ENCODE measurements at regions not wholly inside any gene's neighbourhood (a gene's known extent, or its start where the extent isn't known, plus 50 kb on each side); places are given as distances from the start of the nearest gene placed in this dataset.
"Not testable (repeated sequence)": the region's sequence is repeated elsewhere in the genome, so short reads cannot be mapped to it uniquely, and the experiment has no call there.

DNA sequence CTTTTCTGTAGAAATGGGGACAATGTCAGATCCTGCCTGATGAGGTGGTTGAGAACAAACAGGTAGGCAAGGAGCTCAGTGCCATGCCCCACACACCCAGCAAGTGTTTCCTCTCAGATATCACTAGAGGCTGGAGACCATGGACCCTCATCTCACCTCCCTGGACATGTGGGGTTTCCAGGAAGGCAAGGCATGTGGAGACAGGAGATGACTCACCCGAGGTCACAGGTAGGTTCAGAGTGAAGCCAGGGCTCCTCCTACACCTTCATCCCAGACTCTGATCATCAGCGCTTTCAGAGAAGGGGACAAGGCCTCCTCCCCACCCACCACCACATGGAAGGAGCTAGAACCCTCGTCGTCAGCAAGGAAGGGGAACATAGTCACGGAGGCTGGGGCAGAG, 69.2 kb downstream of the MATN1 start:
- H3F3A ChIP-seq (ENCODE audit: control insufficient read depth, insufficient read depth), result no peaks in the 10 kb centered on the region
- no peaks in the 10 kb centered on the region for H4K20me1 ChIP-seq (ENCODE audit: control insufficient read depth, insufficient read depth, low read depth, low read length)
- no peak for TF ChIP-seq EZH2phosphoT487 (IDR thresholded peaks at IDR 0.05; ENCODE audit: borderline replicate concordance, low read length)
- TF ChIP-seq, protein P1, sequence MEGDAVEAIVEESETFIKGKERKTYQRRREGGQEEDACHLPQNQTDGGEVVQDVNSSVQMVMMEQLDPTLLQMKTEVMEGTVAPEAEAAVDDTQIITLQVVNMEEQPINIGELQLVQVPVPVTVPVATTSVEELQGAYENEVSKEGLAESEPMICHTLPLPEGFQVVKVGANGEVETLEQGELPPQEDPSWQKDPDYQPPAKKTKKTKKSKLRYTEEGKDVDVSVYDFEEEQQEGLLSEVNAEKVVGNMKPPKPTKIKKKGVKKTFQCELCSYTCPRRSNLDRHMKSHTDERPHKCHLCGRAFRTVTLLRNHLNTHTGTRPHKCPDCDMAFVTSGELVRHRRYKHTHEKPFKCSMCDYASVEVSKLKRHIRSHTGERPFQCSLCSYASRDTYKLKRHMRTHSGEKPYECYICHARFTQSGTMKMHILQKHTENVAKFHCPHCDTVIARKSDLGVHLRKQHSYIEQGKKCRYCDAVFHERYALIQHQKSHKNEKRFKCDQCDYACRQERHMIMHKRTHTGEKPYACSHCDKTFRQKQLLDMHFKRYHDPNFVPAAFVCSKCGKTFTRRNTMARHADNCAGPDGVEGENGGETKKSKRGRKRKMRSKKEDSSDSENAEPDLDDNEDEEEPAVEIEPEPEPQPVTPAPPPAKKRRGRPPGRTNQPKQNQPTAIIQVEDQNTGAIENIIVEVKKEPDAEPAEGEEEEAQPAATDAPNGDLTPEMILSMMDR (IDR thresholded peaks at IDR 0.05; ENCODE audit: low read depth, low read length, poor library complexity, severe bottlenecking), result no peak
- H3K9me2 ChIP-seq (replicated peaks; ENCODE audit: control insufficient read depth, low read length), result no peaks in the 10 kb centered on the region
- no peak overlapping the region for H3K27ac ChIP-seq (ENCODE audit: low read depth, low read length)
- no peaks in the 10 kb centered on the region for H3K79me2 ChIP-seq (ENCODE audit: control insufficient read depth, low read length)
- H3K4me1 ChIP-seq (ENCODE audit: control insufficient read depth, low read length), result no peaks in the 10 kb centered on the region
- peaks cover 14% of the 10 kb centered on the region for H3K9me3 ChIP-seq (ENCODE audit: control insufficient read depth, insufficient read depth, low read length)
- no peaks in the 10 kb centered on the region for H3K36me3 ChIP-seq (ENCODE audit: control insufficient read depth, low read length)
- no peaks in the 10 kb centered on the region for H3K27me3 ChIP-seq (ENCODE audit: control insufficient read depth, low read length)
- no peak overlapping the region for H3K4me3 ChIP-seq (ENCODE audit: low read length)
- no peak overlapping the region for H3K4me2 ChIP-seq (ENCODE audit: low read length)

DNA sequence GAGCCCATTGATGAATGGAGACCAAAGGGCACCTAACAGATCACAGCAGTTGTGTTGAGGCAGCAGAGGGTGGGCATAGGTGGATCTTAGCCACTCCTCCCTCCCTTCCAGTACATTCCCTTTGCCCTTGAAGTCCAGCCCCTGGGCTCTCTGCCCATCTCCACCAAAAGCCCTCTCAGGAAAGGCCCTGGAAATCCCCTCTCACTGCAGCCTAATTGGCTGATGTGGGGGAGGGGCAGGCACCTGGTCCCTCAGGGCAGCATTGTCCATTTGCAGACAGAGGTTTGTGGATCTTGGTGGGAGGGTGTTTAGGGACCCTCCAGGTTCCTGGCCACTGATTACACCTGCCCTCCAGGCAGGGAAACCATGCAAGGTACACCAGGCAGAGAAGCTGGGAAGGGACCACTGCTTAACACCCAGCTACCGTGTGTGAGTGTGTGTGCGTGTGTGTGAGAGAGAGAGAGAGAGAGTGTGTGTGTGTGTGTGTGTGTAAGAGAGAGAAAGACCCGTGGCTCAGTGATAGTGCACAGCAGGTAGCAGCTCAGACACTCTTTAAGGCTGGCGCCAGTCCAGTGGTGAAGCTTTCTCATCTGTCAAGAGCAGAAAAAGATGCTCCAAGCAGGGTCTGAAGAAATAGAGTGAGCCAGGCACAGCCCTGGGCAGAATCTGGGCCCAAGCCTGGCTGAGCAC, 71.1 kb downstream of the MATN1 start:
- Histone ChIP-seq H3K79me2 (ENCODE audit: control insufficient read depth, low read length) (no peaks in the 10 kb centered on the region), H3K4me3 (ENCODE audit: low read length) (no peak overlapping the region), H3F3A (ENCODE audit: control insufficient read depth, insufficient read depth) (no peaks in the 10 kb centered on the region), H3K36me3 (ENCODE audit: control insufficient read depth, low read length) (no peaks in the 10 kb centered on the region), H3K4me2 (ENCODE audit: low read length) (no peak overlapping the region), H3K9me2 (replicated peaks; ENCODE audit: control insufficient read depth, low read length) (no peaks in the 10 kb centered on the region), H3K9me3 (ENCODE audit: control insufficient read depth, insufficient read depth, low read length) (peaks cover 14% of the 10 kb centered on the region), H3K27ac (ENCODE audit: low read depth, low read length) (no peak overlapping the region), H3K4me1 (ENCODE audit: control insufficient read depth, low read length) (no peaks in the 10 kb centered on the region), H3K27me3 (ENCODE audit: control insufficient read depth, low read length) (no peaks in the 10 kb centered on the region; the same call in 1 of the 2 replicates), H4K20me1 (ENCODE audit: control insufficient read depth, insufficient read depth, low read depth, low read length) (no peaks in the 10 kb centered on the region)
- TF ChIP-seq EZH2phosphoT487 (IDR thresholded peaks at IDR 0.05; ENCODE audit: borderline replicate concordance, low read length), result no peak
- TF ChIP-seq, protein P1 (IDR thresholded peaks at IDR 0.05; ENCODE audit: low read depth, low read length, poor library complexity, severe bottlenecking), result no peak

DNA sequence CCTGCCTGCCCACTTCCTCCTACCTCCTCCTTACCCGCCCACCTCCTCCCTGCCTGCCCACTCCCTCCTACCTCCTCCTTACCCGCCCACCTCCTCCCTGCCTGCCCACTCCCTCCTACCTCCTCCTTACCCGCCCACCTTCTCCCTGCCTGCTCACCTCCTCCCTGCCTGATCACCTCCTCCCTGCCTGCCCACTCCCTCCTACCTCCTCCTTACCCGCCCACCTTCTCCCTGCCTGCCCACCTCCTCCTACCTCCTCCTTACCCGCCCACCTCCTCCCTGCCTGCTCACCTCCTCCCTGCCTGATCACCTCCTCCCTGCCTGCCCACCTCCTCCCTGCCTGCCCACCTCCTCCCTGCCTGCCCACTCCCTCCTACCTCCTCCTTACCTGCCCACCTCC, 72.0 kb downstream of the MATN1 start:
- H3K4me3 ChIP-seq (ENCODE audit: low read length); H3K27me3 ChIP-seq (ENCODE audit: control insufficient read depth, low read length); H3F3A ChIP-seq (ENCODE audit: control insufficient read depth, insufficient read depth); H3K27ac ChIP-seq (ENCODE audit: low read depth, low read length); H3K9me2 ChIP-seq (replicated peaks; ENCODE audit: control insufficient read depth, low read length); H3K36me3 ChIP-seq (ENCODE audit: control insufficient read depth, low read length); H4K20me1 ChIP-seq (ENCODE audit: control insufficient read depth, insufficient read depth, low read depth, low read length); H3K4me1 ChIP-seq (ENCODE audit: control insufficient read depth, low read length); H3K79me2 ChIP-seq (ENCODE audit: control insufficient read depth, low read length); H3K4me2 ChIP-seq (ENCODE audit: low read length): not testable (repeated sequence)
- H3K9me3 ChIP-seq (ENCODE audit: control insufficient read depth, insufficient read depth, low read length), result peaks cover 14% of the 10 kb centered on the region

DNA sequence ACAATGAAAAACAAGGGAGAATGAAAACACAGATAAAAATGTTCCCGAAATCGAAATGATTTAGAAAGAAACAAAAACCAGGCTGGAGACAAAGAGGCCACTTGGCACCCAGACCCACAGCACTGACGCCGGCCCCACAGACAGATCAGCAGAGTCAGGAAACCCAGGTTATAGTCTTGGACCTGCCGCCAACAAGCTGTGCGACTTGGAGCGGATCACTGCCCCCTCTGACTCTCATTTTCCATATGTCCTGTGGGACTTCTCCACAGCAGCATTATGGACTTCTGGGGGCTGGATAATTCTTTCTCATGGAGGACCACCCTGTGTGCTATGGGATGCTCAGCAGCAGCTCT, 72.4 kb downstream of the MATN1 start:
- Histone ChIP-seq H3K27ac (ENCODE audit: low read depth, low read length) (no peak overlapping the region), H3K27me3 (ENCODE audit: control insufficient read depth, low read length) (no peaks in the 10 kb centered on the region; the same call in 1 of the 2 replicates), H3K4me1 (ENCODE audit: control insufficient read depth, low read length) (no peaks in the 10 kb centered on the region), H3K4me3 (ENCODE audit: low read length) (no peak overlapping the region), H3K36me3 (ENCODE audit: control insufficient read depth, low read length) (no peaks in the 10 kb centered on the region), H3K4me2 (ENCODE audit: low read length) (no peak overlapping the region), H3K9me3 (ENCODE audit: control insufficient read depth, insufficient read depth, low read length) (peaks cover 13% of the 10 kb centered on the region), H3K79me2 (ENCODE audit: control insufficient read depth, low read length) (no peaks in the 10 kb centered on the region), H4K20me1 (ENCODE audit: control insufficient read depth, insufficient read depth, low read depth, low read length) (no peaks in the 10 kb centered on the region), H3F3A (ENCODE audit: control insufficient read depth, insufficient read depth) (no peaks in the 10 kb centered on the region), H3K9me2 (replicated peaks; ENCODE audit: control insufficient read depth, low read length) (no peaks in the 10 kb centered on the region)
- TF ChIP-seq, protein P1 (IDR thresholded peaks at IDR 0.05; ENCODE audit: low read depth, low read length, poor library complexity, severe bottlenecking), result no peak
- TF ChIP-seq EZH2phosphoT487 (IDR thresholded peaks at IDR 0.05; ENCODE audit: borderline replicate concordance, low read length), result no peak
